ENCODE measurements at regions not wholly inside any gene's neighbourhood (a gene's known extent, or its start where the extent isn't known, plus 50 kb on each side); places are given as distances from the start of the nearest gene placed in this dataset.

DNA sequence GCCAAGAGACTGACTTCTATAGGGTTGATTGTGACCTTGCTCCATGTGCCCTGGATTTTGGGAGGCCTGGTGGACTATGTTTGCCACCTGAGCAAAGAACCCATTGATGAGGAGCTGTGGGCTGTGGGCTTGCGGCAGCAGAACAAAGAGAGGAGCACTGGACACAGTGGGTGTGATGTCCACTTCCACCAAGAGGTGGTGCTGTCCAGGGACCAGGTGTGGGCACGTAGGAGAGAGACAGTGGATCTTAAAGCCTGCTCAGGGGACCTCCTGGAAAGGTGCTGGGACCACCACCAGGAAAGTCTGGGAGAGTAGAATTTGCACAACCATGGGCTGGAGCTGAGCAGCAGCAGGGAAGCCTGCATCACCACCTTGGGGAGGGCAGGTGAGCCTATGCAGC lies 106.7 kb upstream of the ETS2 start:
- DNase-seq (ENCODE audit: low spot score): peak; percentile 15
- no peak overlapping the region for H3K9ac ChIP-seq
- no peak overlapping the region for H3K4me3 Mint-ChIP-seq
- peaks cover 5% of the 10 kb centered on the region for H3K27me3 Mint-ChIP-seq (ENCODE audit: insufficient read depth, low read depth)
- H3K4me1 Mint-ChIP-seq: no peaks in the 10 kb centered on the region
- no peaks in the 10 kb centered on the region for H3K27me3 ChIP-seq
- no peaks in the 10 kb centered on the region for H3K36me3 Mint-ChIP-seq
- no peaks in the 10 kb centered on the region for H3K36me3 ChIP-seq
- no peaks in the 10 kb centered on the region for H4K20me1 ChIP-seq (ENCODE audit: low read depth)
- H2AFZ ChIP-seq (replicated peaks): no peak overlapping the region
- H3K4me1 ChIP-seq: no peaks in the 10 kb centered on the region
- no peaks in the 10 kb centered on the region for H3F3A ChIP-seq (ENCODE audit: low read depth)
- peaks cover 11% of the 10 kb centered on the region for H3K9me3 Mint-ChIP-seq
- no peaks in the 10 kb centered on the region for H3K79me2 ChIP-seq (ENCODE audit: low read depth)
- no peak overlapping the region for H3K4me3 ChIP-seq
- H3K27ac ChIP-seq: no peak overlapping the region
- H3K27ac Mint-ChIP-seq: no peak overlapping the region
- no peaks in the 10 kb centered on the region for H3K9me3 ChIP-seq (ENCODE audit: low read depth)
- H3K4me2 ChIP-seq: no peak overlapping the region
- TF ChIP-seq, protein P1, sequence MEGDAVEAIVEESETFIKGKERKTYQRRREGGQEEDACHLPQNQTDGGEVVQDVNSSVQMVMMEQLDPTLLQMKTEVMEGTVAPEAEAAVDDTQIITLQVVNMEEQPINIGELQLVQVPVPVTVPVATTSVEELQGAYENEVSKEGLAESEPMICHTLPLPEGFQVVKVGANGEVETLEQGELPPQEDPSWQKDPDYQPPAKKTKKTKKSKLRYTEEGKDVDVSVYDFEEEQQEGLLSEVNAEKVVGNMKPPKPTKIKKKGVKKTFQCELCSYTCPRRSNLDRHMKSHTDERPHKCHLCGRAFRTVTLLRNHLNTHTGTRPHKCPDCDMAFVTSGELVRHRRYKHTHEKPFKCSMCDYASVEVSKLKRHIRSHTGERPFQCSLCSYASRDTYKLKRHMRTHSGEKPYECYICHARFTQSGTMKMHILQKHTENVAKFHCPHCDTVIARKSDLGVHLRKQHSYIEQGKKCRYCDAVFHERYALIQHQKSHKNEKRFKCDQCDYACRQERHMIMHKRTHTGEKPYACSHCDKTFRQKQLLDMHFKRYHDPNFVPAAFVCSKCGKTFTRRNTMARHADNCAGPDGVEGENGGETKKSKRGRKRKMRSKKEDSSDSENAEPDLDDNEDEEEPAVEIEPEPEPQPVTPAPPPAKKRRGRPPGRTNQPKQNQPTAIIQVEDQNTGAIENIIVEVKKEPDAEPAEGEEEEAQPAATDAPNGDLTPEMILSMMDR (IDR thresholded peaks at IDR 0.05): peak; percentile 33
- no peak for TF ChIP-seq EZH2 (IDR thresholded peaks at IDR 0.05)
- TF ChIP-seq EZH2phosphoT487 (IDR thresholded peaks at IDR 0.05): no peak

DNA sequence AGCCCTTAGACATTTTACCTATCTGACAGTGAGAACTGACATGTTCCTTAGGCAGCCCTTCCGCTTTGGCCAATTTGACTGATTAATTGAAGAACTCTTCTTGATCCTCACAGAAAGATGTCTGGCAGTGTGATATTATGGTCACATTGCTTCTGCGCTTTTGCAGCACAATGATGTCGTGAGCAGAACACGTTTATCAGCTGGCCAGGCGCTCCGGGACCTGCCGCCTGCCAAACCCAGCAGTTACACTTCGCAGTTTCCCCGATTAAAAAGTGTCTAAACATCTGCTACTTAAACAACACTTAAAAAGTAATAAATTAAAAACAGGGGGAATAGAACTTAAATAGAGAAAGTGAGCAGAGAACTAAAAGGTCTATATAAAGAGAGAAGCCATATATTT lies 103.5 kb upstream of the ETS2 start:
- Mint-ChIP-seq H3K4me1 (no peaks in the 10 kb centered on the region), H3K9me3 (peaks cover 11% of the 10 kb centered on the region), H3K4me3 (no peak overlapping the region), H3K27me3 (ENCODE audit: insufficient read depth, low read depth) (peaks cover 5% of the 10 kb centered on the region), H3K36me3 (no peaks in the 10 kb centered on the region), H3K27ac (no peak overlapping the region)
- no peaks in the 10 kb centered on the region for H3F3A ChIP-seq (ENCODE audit: low read depth)
- no peaks in the 10 kb centered on the region for H3K4me1 ChIP-seq
- H2AFZ ChIP-seq (replicated peaks): no peak overlapping the region
- no peaks in the 10 kb centered on the region for H3K36me3 ChIP-seq
- no peak overlapping the region for H3K9ac ChIP-seq
- no peak for DNase-seq (ENCODE audit: low spot score)
- H3K9me3 ChIP-seq (ENCODE audit: low read depth): no peaks in the 10 kb centered on the region
- H3K27me3 ChIP-seq: no peaks in the 10 kb centered on the region
- TF ChIP-seq EZH2 (IDR thresholded peaks at IDR 0.05) (no peak), EZH2phosphoT487 (IDR thresholded peaks at IDR 0.05) (no peak)
- TF ChIP-seq, protein P1 (IDR thresholded peaks at IDR 0.05): no peak
- no peaks in the 10 kb centered on the region for H3K79me2 ChIP-seq (ENCODE audit: low read depth)
- H4K20me1 ChIP-seq (ENCODE audit: low read depth): no peaks in the 10 kb centered on the region
- no peak overlapping the region for H3K4me3 ChIP-seq
- no peak overlapping the region for H3K4me2 ChIP-seq
- H3K27ac ChIP-seq: no peak overlapping the region

DNA sequence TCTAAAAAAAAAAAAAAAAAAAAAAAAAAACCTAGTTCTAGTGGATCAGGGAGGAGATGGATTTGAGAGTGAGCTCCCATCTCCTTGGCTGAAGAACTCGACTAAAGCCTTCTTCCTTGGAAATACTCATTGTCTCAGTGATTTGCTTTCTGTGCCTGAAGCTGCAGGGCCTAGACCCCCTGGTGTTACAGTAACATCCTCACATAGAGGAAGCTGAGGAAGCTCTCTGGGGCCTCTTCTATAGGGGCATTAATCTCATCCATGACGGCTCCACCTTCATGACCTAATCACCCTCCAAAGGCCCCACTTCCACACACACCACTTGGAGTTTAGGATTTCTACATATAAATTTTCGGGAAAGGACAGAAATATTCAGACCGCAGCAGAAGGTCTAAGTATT lies 95.9 kb upstream of the ETS2 start:
- H3K9me3 ChIP-seq (ENCODE audit: low read depth): no peaks in the 10 kb centered on the region
- Mint-ChIP-seq H3K27ac (no peak overlapping the region), H3K4me1 (peaks cover 8% of the 10 kb centered on the region), H3K36me3 (no peaks in the 10 kb centered on the region), H3K9me3 (peaks cover 3% of the 10 kb centered on the region), H3K4me3 (no peak overlapping the region), H3K27me3 (ENCODE audit: insufficient read depth, low read depth) (no peaks in the 10 kb centered on the region)
- no peaks in the 10 kb centered on the region for H3K36me3 ChIP-seq
- H3F3A ChIP-seq (ENCODE audit: low read depth): peaks cover 5% of the 10 kb centered on the region
- H3K4me3 ChIP-seq: no peak overlapping the region
- H3K4me2 ChIP-seq: no peak overlapping the region
- H3K27me3 ChIP-seq: no peaks in the 10 kb centered on the region
- no peaks in the 10 kb centered on the region for H3K4me1 ChIP-seq
- no peak overlapping the region for H3K27ac ChIP-seq
- no peak for DNase-seq (ENCODE audit: low spot score)
- no peaks in the 10 kb centered on the region for H3K79me2 ChIP-seq (ENCODE audit: low read depth)
- H2AFZ ChIP-seq (replicated peaks): no peak overlapping the region
- H3K9ac ChIP-seq: no peak overlapping the region
- H4K20me1 ChIP-seq (ENCODE audit: low read depth): no peaks in the 10 kb centered on the region
- no peak for TF ChIP-seq EZH2 (IDR thresholded peaks at IDR 0.05)
- TF ChIP-seq, protein P1 (IDR thresholded peaks at IDR 0.05): no peak
- TF ChIP-seq EZH2phosphoT487 (IDR thresholded peaks at IDR 0.05): no peak
